ENCODE measurements at regions not wholly inside any gene's neighbourhood (a gene's known extent, or its start where the extent isn't known, plus 50 kb on each side); places are given as distances from the start of the nearest gene placed in this dataset.

DNA sequence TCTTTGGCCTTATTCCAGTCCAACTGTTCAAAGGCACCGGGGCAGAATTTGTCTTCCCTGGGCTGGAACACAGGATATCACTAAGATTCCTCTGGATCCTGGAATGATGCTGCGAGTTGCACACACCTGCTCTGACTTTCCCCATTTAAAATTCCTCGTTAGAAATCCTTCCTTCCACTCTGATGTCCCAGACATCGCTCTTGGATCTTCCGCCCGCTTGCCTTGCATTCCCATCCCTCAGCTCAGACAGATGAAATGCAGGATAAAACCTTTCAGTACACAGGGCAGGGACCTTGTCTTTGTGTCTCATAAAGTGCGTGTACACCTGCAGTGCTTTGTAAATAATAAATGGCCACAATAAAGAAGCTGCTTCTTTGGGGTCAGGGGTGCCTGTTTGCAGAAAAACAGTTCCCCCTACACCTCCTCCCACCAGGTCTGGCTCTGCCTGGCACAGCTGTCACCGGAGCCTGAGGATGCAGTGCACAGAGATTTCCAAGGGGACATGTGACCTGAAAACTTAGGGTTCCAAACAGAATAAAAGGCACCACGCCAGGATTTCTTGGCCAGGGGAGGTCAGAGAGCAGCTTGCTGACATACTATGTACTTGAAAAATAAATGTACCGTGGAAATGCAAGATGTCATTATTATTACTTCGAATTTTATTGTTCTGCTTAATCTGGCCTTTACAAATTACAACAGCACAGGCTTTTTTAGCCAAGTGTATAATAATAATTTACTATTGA is 62.9 kb upstream of the SYT6 start:
- TF ChIP-seq POLR2A (IDR thresholded peaks at IDR 0.05), result no peak
- TF ChIP-seq, protein P1, sequence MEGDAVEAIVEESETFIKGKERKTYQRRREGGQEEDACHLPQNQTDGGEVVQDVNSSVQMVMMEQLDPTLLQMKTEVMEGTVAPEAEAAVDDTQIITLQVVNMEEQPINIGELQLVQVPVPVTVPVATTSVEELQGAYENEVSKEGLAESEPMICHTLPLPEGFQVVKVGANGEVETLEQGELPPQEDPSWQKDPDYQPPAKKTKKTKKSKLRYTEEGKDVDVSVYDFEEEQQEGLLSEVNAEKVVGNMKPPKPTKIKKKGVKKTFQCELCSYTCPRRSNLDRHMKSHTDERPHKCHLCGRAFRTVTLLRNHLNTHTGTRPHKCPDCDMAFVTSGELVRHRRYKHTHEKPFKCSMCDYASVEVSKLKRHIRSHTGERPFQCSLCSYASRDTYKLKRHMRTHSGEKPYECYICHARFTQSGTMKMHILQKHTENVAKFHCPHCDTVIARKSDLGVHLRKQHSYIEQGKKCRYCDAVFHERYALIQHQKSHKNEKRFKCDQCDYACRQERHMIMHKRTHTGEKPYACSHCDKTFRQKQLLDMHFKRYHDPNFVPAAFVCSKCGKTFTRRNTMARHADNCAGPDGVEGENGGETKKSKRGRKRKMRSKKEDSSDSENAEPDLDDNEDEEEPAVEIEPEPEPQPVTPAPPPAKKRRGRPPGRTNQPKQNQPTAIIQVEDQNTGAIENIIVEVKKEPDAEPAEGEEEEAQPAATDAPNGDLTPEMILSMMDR (IDR thresholded peaks at IDR 0.05), result no peak

Data from testis (tissue), 2 donors.